LNCaP clone FGC (cell line): ENCODE measurements at regions not wholly inside any gene's neighbourhood (a gene's known extent, or its start where the extent isn't known, plus 50 kb on each side); places are given as distances from the start of the nearest gene placed in this dataset.

Experiments
- DNase-seq: peaks from one replicate; pipeline ENCODE4 v3.0.0-alpha.2; 2011; ENCODE audit warnings: low read depth
- H3K4me3 ChIP-seq: 2 replicates; pipeline ENCODE4 v1.5.1; 2011; ENCODE audit warnings: mild to moderate bottlenecking, low read depth, low read length, control low read depth
- CTCF ChIP-seq: IDR thresholded peaks from 2 replicates; pipeline ENCODE4 v1.5.1; 2012; ENCODE audit warnings: mild to moderate bottlenecking; ENCODE audit not compliant: control insufficient read depth, insufficient read depth; ENCODE audit errors: extremely low read depth

- TF ChIP-seq CTCF: no peak
- H3K4me3 ChIP-seq: no peak overlapping the region
- no peak for DNase-seq
Observed at GRCh38 chr4:156015781-156016180, 62.1 kb upstream of the CTSO start.

- TF ChIP-seq CTCF: no peak
Observed at GRCh38 chr4:156006192-156006591, 52.5 kb upstream of the CTSO start.

More at GRCh38 chr4:156006192-156006591, 52.5 kb upstream of the CTSO start:
- no peak overlapping the region for H3K4me3 ChIP-seq
- no peak for DNase-seq
